HepG2 (cell line): ENCODE measurements at regions not wholly inside any gene's neighbourhood (a gene's known extent, or its start where the extent isn't known, plus 50 kb on each side); places are given as distances from the start of the nearest gene placed in this dataset.

Experiments
- ATAC-seq: fragments of 200-7000 bp; cut with Tn5 transposase; 3 replicates; pipeline ENCODE4 v1.9.1; 2020; ENCODE audit warnings: mild to moderate bottlenecking, moderate library complexity
- BruUV-seq: library from RNA; stranded (reverse); fragments of 400-500 nt; replicated peaks from 2 replicates; lab custom pipeline; 2021; lab: Mats Ljungman, UMichigan
- CTCF ChIA-PET: fragments of 300-600 bp; formaldehyde crosslinking; extraction: SDS; loops from one replicate; lab custom pipeline; 2021; ENCODE audit warnings: low total read pairs, inconsistent platforms, low intra/inter-chr PET ratio; lab: Yijun Ruan, JAX
- POLR2A ChIA-PET: fragments of 350-600 bp; sonication (Branson Sonifier 250); formaldehyde crosslinking; loops from one replicate; lab custom pipeline; 2020; ENCODE audit warnings: antibody characterized with exemption, inconsistent platforms; lab: Yijun Ruan, JAX
- DNase-seq: peaks from one replicate; pipeline ENCODE4 v3.0.0-alpha.2; 2015; ENCODE audit warnings: low spot score
- FAIRE-seq: peaks from 3 replicates; lab custom pipeline; 2011; peaks lifted over from hg19 to GRCh38; lab: Jason Lieb, UNC
- H2AFZ ChIP-seq: one replicate; pipeline ENCODE4 v1.6.1; 2011; ENCODE audit warnings: low read length, inconsistent platforms
- H3K27ac ChIP-seq: fragments of 300-600 bp; 3 replicates; pipeline ENCODE4 v1.8.0; 2011; ENCODE audit warnings: mixed run types, mild to moderate bottlenecking, mixed read lengths, low read length, inconsistent platforms; ENCODE audit not compliant: insufficient read depth; ENCODE audit errors: extremely low read length
- H3K27me3 ChIP-seq, 2 experiments: fragments of 200-600 bp in 1 of 2; 2 replicates in 1 of 2; 3 replicates in 1 of 2; pipeline versions ENCODE4 v1.6.0 to v1.8.0; 2011; ENCODE audit warnings: low read length in 2 of 2, mild to moderate bottlenecking in 2 of 2, moderate library complexity in 2 of 2, inconsistent platforms in 1 of 2; ENCODE audit not compliant: insufficient read depth in 2 of 2, control insufficient read depth in 1 of 2
- H3K36me3 ChIP-seq, 2 experiments: fragments of 200-600 bp in 1 of 2; replicated peaks in 1 of 2; 2 replicates in 1 of 2; 3 replicates in 1 of 2; pipeline versions ENCODE4 v1.5.1 to v1.8.0; 2011; ENCODE audit warnings: low read length in 2 of 2, inconsistent platforms in 1 of 2; ENCODE audit not compliant: insufficient read depth in 2 of 2, control insufficient read depth in 1 of 2
- H3K4me1 ChIP-seq: 2 replicates; pipeline ENCODE4 v1.5.1; 2012; ENCODE audit warnings: low read length, inconsistent platforms; ENCODE audit not compliant: insufficient read depth
- H3K4me2 ChIP-seq: 2 replicates; pipeline ENCODE4 v1.6.0; 2011; ENCODE audit warnings: low read depth, low read length, inconsistent platforms
- H3K4me3 ChIP-seq, 3 experiments: fragments of 200-600 bp in 1 of 3; sonication (generic), shearing (Covaris generic) in 1 of 3; replicated peaks in 1 of 3; 2 replicates each; pipeline ENCODE4 v1.5.1; 2011 to 2016; ENCODE audit warnings: low read length in 3 of 3, inconsistent platforms in 2 of 3, low read depth in 2 of 3, mild to moderate bottlenecking in 2 of 3, control low read depth in 1 of 3, mixed read lengths in 1 of 3; ENCODE audit not compliant: insufficient read depth in 1 of 3
- H3K79me2 ChIP-seq: one replicate; pipeline ENCODE4 v1.6.1; 2011; ENCODE audit warnings: low read length, inconsistent platforms; ENCODE audit not compliant: insufficient read depth
- H3K9ac ChIP-seq: 2 replicates; pipeline ENCODE4 v1.6.0; 2011; ENCODE audit warnings: mild to moderate bottlenecking, low read depth, low read length, inconsistent platforms; ENCODE audit not compliant: insufficient read depth
- H3K9me3 ChIP-seq: 2 replicates; pipeline ENCODE4 v1.5.1; 2012; ENCODE audit warnings: mild to moderate bottlenecking, low read length
- H4K20me1 ChIP-seq: 2 replicates; pipeline ENCODE4 v1.6.0; 2011; ENCODE audit warnings: inconsistent platforms, mild to moderate bottlenecking, low read length, moderate library complexity; ENCODE audit not compliant: insufficient read depth
- ARNT ChIP-seq: fragments of 450-650 bp; IDR thresholded peaks from 2 replicates; pipeline ENCODE4 v1.6.1; 2017
- MNT ChIP-seq: fragments of 450-650 bp; IDR thresholded peaks from 2 replicates; pipeline ENCODE4 v1.6.1; 2016
- SOX6 ChIP-seq, 2 experiments: fragments of 450-650 bp in 1 of 2; sonication (generic) in 1 of 2; formaldehyde crosslinking in 1 of 2; IDR thresholded peaks; 2 replicates each; pipeline versions ENCODE4 v1.4.0 to v1.6.1; 2017 to 2020; ENCODE audit warnings: antibody characterized with exemption in 1 of 2, mild to moderate bottlenecking in 1 of 2, missing genetic modification reagents in 1 of 2
- ZBTB1 ChIP-seq: sonication (generic); formaldehyde crosslinking; IDR thresholded peaks from 2 replicates; pipeline ENCODE4 v1.4.0; 2020; ENCODE audit warnings: missing genetic modification reagents, borderline replicate concordance
- ZEB1 ChIP-seq: IDR thresholded peaks from 2 replicates; pipeline ENCODE4 v1.6.1; 2012; ENCODE audit warnings: mild to moderate bottlenecking, low read depth, inconsistent platforms; ENCODE audit not compliant: insufficient replicate concordance
- ZNF790 ChIP-seq: sonication (generic); formaldehyde crosslinking; IDR thresholded peaks from 2 replicates; pipeline ENCODE4 v1.8.0; 2022; ENCODE audit warnings: missing genetic modification reagents, mild to moderate bottlenecking, borderline replicate concordance
- WGBS: methylation state at CpG from one replicate; pipeline ENCODE4 v1.1.6; 2017; ENCODE audit warnings: low lambda C conversion rate; 5-methylcytosine and 5-hydroxymethylcytosine counted together
- in situ Hi-C: cut with HindIII; loops from 2 replicates; pipeline ENCODE4 v1.10.0; 2017; ENCODE audit warnings: low pct_unique_long_range_greater_than_20kb; ENCODE audit not compliant: extremely low pct_ligation_motif_present
- intact Hi-C: fragments of 100-400 bp; cut with micrococcal nuclease; formaldehyde crosslinking; loops from one replicate; pipeline ENCODE4 v1.10.0; 2022; ENCODE audit not compliant: unreplicated experiment
- TF ChIP-seq, protein P1 (sequence below): sonication (generic); formaldehyde crosslinking; IDR thresholded peaks from 2 replicates; pipeline ENCODE4 v1.5.0; 2020; ENCODE audit warnings: mild to moderate bottlenecking, missing genetic modification reagents

- Histone ChIP-seq H2AFZ (no peak overlapping the region), H3K27ac (no peak overlapping the region), H3K4me1 (no peaks in the 10 kb centered on the region), H3K27me3 (no peaks in the 10 kb centered on the region; a peak in 1 of 5 replicates), H3K9me3 (no peaks in the 10 kb centered on the region), H3K4me3 (no peak overlapping the region), H3K79me2 (no peaks in the 10 kb centered on the region)
- WGBS: 11% methylated on average over 12 of the region's 12 CpGs
- no peak for ATAC-seq
- no peak for FAIRE-seq
- POLR2A ChIA-PET: no interaction called here
- in situ Hi-C loops: no loop called here
- DNase-seq: no peak
- BruUV-seq: no TSS peak
- CTCF ChIA-PET: no interaction called here
- TF ChIP-seq ZNF790 (CRISPR knock-in tag): no peak
- TF ChIP-seq, protein P1, sequence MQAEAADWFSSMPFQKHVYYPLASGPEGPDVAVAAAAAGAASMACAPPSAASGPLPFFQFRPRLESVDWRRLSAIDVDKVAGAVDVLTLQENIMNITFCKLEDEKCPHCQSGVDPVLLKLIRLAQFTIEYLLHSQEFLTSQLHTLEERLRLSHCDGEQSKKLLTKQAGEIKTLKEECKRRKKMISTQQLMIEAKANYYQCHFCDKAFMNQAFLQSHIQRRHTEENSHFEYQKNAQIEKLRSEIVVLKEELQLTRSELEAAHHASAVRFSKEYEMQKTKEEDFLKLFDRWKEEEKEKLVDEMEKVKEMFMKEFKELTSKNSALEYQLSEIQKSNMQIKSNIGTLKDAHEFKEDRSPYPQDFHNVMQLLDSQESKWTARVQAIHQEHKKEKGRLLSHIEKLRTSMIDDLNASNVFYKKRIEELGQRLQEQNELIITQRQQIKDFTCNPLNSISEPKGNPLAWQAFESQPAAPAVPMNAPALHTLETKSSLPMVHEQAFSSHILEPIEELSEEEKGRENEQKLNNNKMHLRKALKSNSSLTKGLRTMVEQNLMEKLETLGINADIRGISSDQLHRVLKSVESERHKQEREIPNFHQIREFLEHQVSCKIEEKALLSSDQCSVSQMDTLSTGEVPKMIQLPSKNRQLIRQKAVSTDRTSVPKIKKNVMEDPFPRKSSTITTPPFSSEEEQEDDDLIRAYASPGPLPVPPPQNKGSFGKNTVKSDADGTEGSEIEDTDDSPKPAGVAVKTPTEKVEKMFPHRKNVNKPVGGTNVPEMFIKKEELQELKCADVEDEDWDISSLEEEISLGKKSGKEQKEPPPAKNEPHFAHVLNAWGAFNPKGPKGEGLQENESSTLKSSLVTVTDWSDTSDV: no peak
- TF ChIP-seq MNT: no peak
- no peak for TF ChIP-seq SOX6 (IDR thresholded peaks at IDR 0.05)
- TF ChIP-seq SOX6 (CRISPR knock-in tag; IDR thresholded peaks at IDR 0.05): no peak
- no peak for TF ChIP-seq ZEB1
- TF ChIP-seq ARNT: no peak
- TF ChIP-seq ZBTB1: no peak
- TF ChIP-seq, all 625 proteins: peak for 0
- Histone ChIP-seq H3K4me2 (no peak overlapping the region), H3K36me3 (no peaks in the 10 kb centered on the region), H4K20me1 (no peaks in the 10 kb centered on the region), H3K9ac (no peak overlapping the region)
- intact Hi-C loops: no loop called here
Observed at GRCh38 chr18:76081536-76081935, 413.5 kb downstream of the ZNF516 start.
